ENCODE measurements at regions not wholly inside any gene's neighbourhood (a gene's known extent, or its start where the extent isn't known, plus 50 kb on each side); places are given as distances from the start of the nearest gene placed in this dataset.

GRCh38 chr13:109369353-109370052, 416.9 kb downstream of the IRS2 start:
- TF ChIP-seq, protein P1, sequence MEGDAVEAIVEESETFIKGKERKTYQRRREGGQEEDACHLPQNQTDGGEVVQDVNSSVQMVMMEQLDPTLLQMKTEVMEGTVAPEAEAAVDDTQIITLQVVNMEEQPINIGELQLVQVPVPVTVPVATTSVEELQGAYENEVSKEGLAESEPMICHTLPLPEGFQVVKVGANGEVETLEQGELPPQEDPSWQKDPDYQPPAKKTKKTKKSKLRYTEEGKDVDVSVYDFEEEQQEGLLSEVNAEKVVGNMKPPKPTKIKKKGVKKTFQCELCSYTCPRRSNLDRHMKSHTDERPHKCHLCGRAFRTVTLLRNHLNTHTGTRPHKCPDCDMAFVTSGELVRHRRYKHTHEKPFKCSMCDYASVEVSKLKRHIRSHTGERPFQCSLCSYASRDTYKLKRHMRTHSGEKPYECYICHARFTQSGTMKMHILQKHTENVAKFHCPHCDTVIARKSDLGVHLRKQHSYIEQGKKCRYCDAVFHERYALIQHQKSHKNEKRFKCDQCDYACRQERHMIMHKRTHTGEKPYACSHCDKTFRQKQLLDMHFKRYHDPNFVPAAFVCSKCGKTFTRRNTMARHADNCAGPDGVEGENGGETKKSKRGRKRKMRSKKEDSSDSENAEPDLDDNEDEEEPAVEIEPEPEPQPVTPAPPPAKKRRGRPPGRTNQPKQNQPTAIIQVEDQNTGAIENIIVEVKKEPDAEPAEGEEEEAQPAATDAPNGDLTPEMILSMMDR (IDR thresholded peaks at IDR 0.05), result no peak
- TF ChIP-seq POLR2A (IDR thresholded peaks at IDR 0.05), result no peak
